K562 (cell line): ENCODE measurements at regions not wholly inside any gene's neighbourhood (a gene's known extent, or its start where the extent isn't known, plus 50 kb on each side); places are given as distances from the start of the nearest gene placed in this dataset.

Experiments used
- ATAC-seq: fragments of 200-7000 bp; cut with Tn5 transposase; 3 replicates; pipeline ENCODE4 v1.9.1; 2020; ENCODE audit warnings: moderate library complexity
- BruUV-seq: library from RNA; stranded (reverse); fragments of 400-500 nt; replicated peaks from 2 replicates; lab custom pipeline; 2021; lab: Mats Ljungman, UMichigan
- CTCF ChIA-PET: fragments of 300-600 bp; formaldehyde crosslinking; extraction: SDS; loops from one replicate; lab custom pipeline; 2021; ENCODE audit warnings: low intra/inter-chr PET ratio; lab: Yijun Ruan, JAX
- POLR2A ChIA-PET: fragments of 300-600, 350-650 bp; sonication (Branson Sonifier 250); formaldehyde crosslinking; extraction: SDS; loops from one replicate; lab custom pipeline; 2021; ENCODE audit warnings: antibody characterized with exemption, inconsistent platforms; lab: Yijun Ruan, JAX
- DNase-seq, 4 experiments: peaks; one replicate each; pipeline versions ENCODE4 v3.0.0 to v3.0.0-alpha.2; 2011 to 2018; ENCODE audit warnings: low spot score in 3 of 4, mixed read lengths in 3 of 4; ENCODE audit errors: extremely low read depth in 1 of 4
- FAIRE-seq: peaks from 2 replicates; lab custom pipeline; 2011; peaks lifted over from hg19 to GRCh38; lab: Jason Lieb, UNC
- H2AFZ ChIP-seq: 2 replicates; pipeline ENCODE4 v1.6.0; 2011; ENCODE audit warnings: low read depth, low read length, control low read depth, inconsistent platforms
- H3K27ac ChIP-seq: fragments of 200-600 bp; 3 replicates; pipeline ENCODE4 v1.8.0; 2011; ENCODE audit warnings: low read depth, mild to moderate bottlenecking, control low read depth, inconsistent platforms, low read length, moderate library complexity, mixed read lengths; ENCODE audit errors: extremely low read depth
- H3K27me3 ChIP-seq, 2 experiments: fragments of 300-600 bp in 1 of 2; 2 replicates in 1 of 2; 3 replicates in 1 of 2; pipeline versions ENCODE4 v1.6.0 to v1.8.0; 2011; ENCODE audit warnings: inconsistent platforms in 2 of 2, low read length in 2 of 2, mild to moderate bottlenecking in 1 of 2, mixed read lengths in 1 of 2, moderate library complexity in 1 of 2; ENCODE audit not compliant: control insufficient read depth in 2 of 2, insufficient read depth in 2 of 2
- H3K36me3 ChIP-seq: fragments of 300-600 bp; 3 replicates; pipeline ENCODE4 v1.8.0; 2011; ENCODE audit warnings: mild to moderate bottlenecking, low read length, inconsistent platforms; ENCODE audit not compliant: control insufficient read depth, insufficient read depth
- H3K4me1 ChIP-seq, 2 experiments: fragments of 200-600 bp in 1 of 2; replicated peaks in 1 of 2; 2 replicates in 1 of 2; 3 replicates in 1 of 2; pipeline versions ENCODE4 v1.5.1 to v1.8.0; 2011; ENCODE audit warnings: inconsistent platforms in 2 of 2, low read length in 2 of 2, mild to moderate bottlenecking in 1 of 2, mixed read lengths in 1 of 2, moderate library complexity in 1 of 2; ENCODE audit not compliant: control insufficient read depth in 2 of 2, insufficient read depth in 2 of 2
- H3K4me2 ChIP-seq: 2 replicates; pipeline ENCODE4 v1.6.1; 2011; ENCODE audit warnings: low read length, control low read depth, inconsistent platforms, mixed read lengths; ENCODE audit not compliant: insufficient read depth
- H3K4me3 ChIP-seq: fragments of 200-600 bp; sonication (generic), shearing (Covaris generic); 2 replicates; pipeline ENCODE4 v1.5.1; 2016; ENCODE audit warnings: control low read depth, inconsistent platforms
- H3K79me2 ChIP-seq: fragments of 200-600 bp; 3 replicates; pipeline ENCODE4 v1.8.0; 2011; ENCODE audit warnings: low read length, inconsistent platforms; ENCODE audit not compliant: control insufficient read depth, insufficient read depth
- H3K9ac ChIP-seq, 2 experiments: 2 replicates each; pipeline versions ENCODE4 v1.6.0 to v1.6.1; 2011; ENCODE audit warnings: low read depth in 2 of 2, low read length in 2 of 2, control low read depth in 1 of 2, inconsistent platforms in 1 of 2, mild to moderate bottlenecking in 1 of 2, mixed read lengths in 1 of 2; ENCODE audit not compliant: insufficient read depth in 1 of 2
- H3K9me1 ChIP-seq: one replicate; pipeline ENCODE4 v1.6.0; 2011; ENCODE audit warnings: inconsistent platforms, mild to moderate bottlenecking, low read length, moderate library complexity; ENCODE audit not compliant: control insufficient read depth, insufficient read depth
- H3K9me3 ChIP-seq: replicated peaks from 2 replicates; pipeline ENCODE4 v1.5.1; 2011; ENCODE audit warnings: low read depth, low read length, inconsistent platforms; ENCODE audit not compliant: control insufficient read depth, insufficient read depth
- H4K20me1 ChIP-seq: replicated peaks from 2 replicates; pipeline ENCODE4 v1.6.1; 2011; ENCODE audit warnings: low read length, inconsistent platforms, mixed read lengths; ENCODE audit not compliant: control insufficient read depth, insufficient read depth
- BHLHE40 ChIP-seq: IDR thresholded peaks from 2 replicates; pipeline ENCODE4 v1.6.1; 2011; ENCODE audit warnings: low read length, improper control_type of control experiment
- DACH1 ChIP-seq: fragments of 450-650 bp; IDR thresholded peaks from 2 replicates; pipeline ENCODE4 v1.6.1; 2018; ENCODE audit not compliant: partially characterized antibody
- ESRRA ChIP-seq: fragments of 450-650 bp; IDR thresholded peaks from 2 replicates; pipeline ENCODE4 v1.6.1; 2014; ENCODE audit warnings: low read depth, mild to moderate bottlenecking, moderate library complexity, borderline replicate concordance
- EWSR1 ChIP-seq: fragments of 450-650 bp; IDR thresholded peaks from 2 replicates; pipeline ENCODE4 v1.6.1; 2018; ENCODE audit warnings: borderline replicate concordance, mild to moderate bottlenecking, low read depth, moderate library complexity; ENCODE audit not compliant: partially characterized antibody
- IRF2 ChIP-seq: sonication (generic); formaldehyde crosslinking; IDR thresholded peaks from 2 replicates; pipeline ENCODE4 v1.8.1; 2022; ENCODE audit warnings: mild to moderate bottlenecking, missing genetic modification reagents
- LCOR ChIP-seq: sonication (generic); formaldehyde crosslinking; IDR thresholded peaks from 2 replicates; pipeline ENCODE4 v1.8.0; 2022; ENCODE audit warnings: mild to moderate bottlenecking, missing genetic modification reagents
- OTX1 ChIP-seq: fragments of 450-650 bp; formaldehyde crosslinking; IDR thresholded peaks from 2 replicates; pipeline ENCODE4 v1.4.0; 2022; ENCODE audit warnings: mild to moderate bottlenecking
- ZEB2 ChIP-seq: fragments of 450-650 bp; IDR thresholded peaks from 2 replicates; pipeline ENCODE4 v1.6.1; 2016
- ZNF431 ChIP-seq: sonication (generic); formaldehyde crosslinking; IDR thresholded peaks from 2 replicates; pipeline ENCODE4 v1.8.0; 2022; ENCODE audit warnings: mild to moderate bottlenecking, missing genetic modification reagents
- ZNF668 ChIP-seq: fragments of 250-450 bp; sonication (Bioruptor Pico); IDR thresholded peaks from 2 replicates; pipeline ENCODE4 v1.8.0; 2022; ENCODE audit warnings: mild to moderate bottlenecking, inconsistent platforms
- WGBS: fragments of 100-300 bp; shearing (Covaris generic); methylation state at CpG from one replicate; pipeline ENCODE4 v1.1.6; 2016; ENCODE audit warnings: low coverage, mixed read lengths; ENCODE audit not compliant: insufficient coverage; ENCODE audit errors: missing lambda C conversion rate; 5-methylcytosine and 5-hydroxymethylcytosine counted together
- in situ Hi-C: fragments of 300-500 bp; cut with MboI; formaldehyde crosslinking; loops from 4 replicates; pipeline ENCODE4 v1.15.0; 2018; ENCODE audit warnings: inconsistent platforms, mixed read lengths
- intact Hi-C: fragments of 100-400 bp; cut with micrococcal nuclease; formaldehyde crosslinking; loops from 2 replicates; pipeline ENCODE4 v1.14.2; 2022

GRCh38 chr6:71727632-71728294 is 158.6 kb upstream of the RIMS1 start:
- no peak overlapping the region for H2AFZ ChIP-seq
- H3K27ac ChIP-seq: no peak overlapping the region
- no peak for FAIRE-seq
- H3K4me2 ChIP-seq: no peak overlapping the region
- no peaks in the 10 kb centered on the region; the same call in 1 of the 2 replicates for H3K9me3 ChIP-seq
- WGBS: 0% methylated on average over 2 of the region's 2 CpGs
- in situ Hi-C loops (no loop called here), intact Hi-C loops (no loop called here)
- H3K27me3 ChIP-seq: no peaks in the 10 kb centered on the region
- ChIA-PET POLR2A (no interaction called here), CTCF (no interaction called here)
- no peaks in the 10 kb centered on the region for H3K9me1 ChIP-seq
- TF ChIP-seq LCOR: no peak
- no peak for TF ChIP-seq IRF2
- no peak for TF ChIP-seq EWSR1
- no peak for TF ChIP-seq OTX1
- no peak for TF ChIP-seq ZEB2
- TF ChIP-seq ZNF668 (CRISPR knock-in tag): no peak
- no peak for TF ChIP-seq BHLHE40
- no peak for TF ChIP-seq ZNF431 (CRISPR knock-in tag)
- TF ChIP-seq ESRRA: no peak
- no peak for TF ChIP-seq DACH1
- no peak overlapping the region for H3K4me3 ChIP-seq
- BruUV-seq: no TSS peak
- no peaks in the 10 kb centered on the region for H3K4me1 ChIP-seq
- no peak for DNase-seq
- H3K36me3 ChIP-seq: no peaks in the 10 kb centered on the region
- H3K79me2 ChIP-seq: no peaks in the 10 kb centered on the region
- no peaks in the 10 kb centered on the region for H4K20me1 ChIP-seq
- no peak for ATAC-seq
- no peak overlapping the region for H3K9ac ChIP-seq
